GM19023 (cell line): ENCODE measurements at regions not wholly inside any gene's neighbourhood (a gene's known extent, or its start where the extent isn't known, plus 50 kb on each side); places are given as distances from the start of the nearest gene placed in this dataset.
"Not testable (repeated sequence)": the region's sequence is repeated elsewhere in the genome, so short reads cannot be mapped to it uniquely, and the experiment has no call there.

Source experiments
- ATAC-seq: cut with Tn5 transposase; IDR thresholded peaks from one replicate; pipeline ENCODE4 v1.9.1; 2021; ENCODE audit warnings: mild to moderate bottlenecking, moderate library complexity; ENCODE audit not compliant: unreplicated experiment

GRCh38 chr12:28770322-28770721, 378.8 kb upstream of the FAR2 start:
- ATAC-seq: no peak

GRCh38 chr12:28771968-28772367, 377.1 kb upstream of the FAR2 start:
- ATAC-seq: no peak

DNA sequence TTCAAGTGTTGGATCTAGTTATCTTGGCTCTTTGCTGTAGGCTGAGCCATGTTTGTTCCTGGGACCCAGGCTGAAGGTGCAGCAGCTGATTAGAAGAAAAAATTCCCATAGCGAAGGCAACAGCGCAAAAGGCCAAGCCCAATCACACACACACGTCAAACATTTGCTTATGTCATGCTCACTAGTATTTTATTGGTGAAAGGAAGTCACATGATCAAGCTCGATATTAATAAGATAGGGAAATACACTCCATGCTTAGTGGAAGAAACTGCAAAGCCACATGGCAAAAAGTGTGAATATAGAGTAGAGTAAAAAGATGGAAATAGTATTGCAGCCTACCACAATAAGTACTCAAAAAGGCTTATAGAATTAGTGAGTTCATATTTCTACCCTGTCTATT, 373.5 kb upstream of the FAR2 start:
- ATAC-seq: no peak

GRCh38 chr12:28776220-28776619, 372.9 kb upstream of the FAR2 start:
- no peak for ATAC-seq

GRCh38 chr12:28776913-28777422, 372.1 kb upstream of the FAR2 start:
- no peak for ATAC-seq

DNA sequence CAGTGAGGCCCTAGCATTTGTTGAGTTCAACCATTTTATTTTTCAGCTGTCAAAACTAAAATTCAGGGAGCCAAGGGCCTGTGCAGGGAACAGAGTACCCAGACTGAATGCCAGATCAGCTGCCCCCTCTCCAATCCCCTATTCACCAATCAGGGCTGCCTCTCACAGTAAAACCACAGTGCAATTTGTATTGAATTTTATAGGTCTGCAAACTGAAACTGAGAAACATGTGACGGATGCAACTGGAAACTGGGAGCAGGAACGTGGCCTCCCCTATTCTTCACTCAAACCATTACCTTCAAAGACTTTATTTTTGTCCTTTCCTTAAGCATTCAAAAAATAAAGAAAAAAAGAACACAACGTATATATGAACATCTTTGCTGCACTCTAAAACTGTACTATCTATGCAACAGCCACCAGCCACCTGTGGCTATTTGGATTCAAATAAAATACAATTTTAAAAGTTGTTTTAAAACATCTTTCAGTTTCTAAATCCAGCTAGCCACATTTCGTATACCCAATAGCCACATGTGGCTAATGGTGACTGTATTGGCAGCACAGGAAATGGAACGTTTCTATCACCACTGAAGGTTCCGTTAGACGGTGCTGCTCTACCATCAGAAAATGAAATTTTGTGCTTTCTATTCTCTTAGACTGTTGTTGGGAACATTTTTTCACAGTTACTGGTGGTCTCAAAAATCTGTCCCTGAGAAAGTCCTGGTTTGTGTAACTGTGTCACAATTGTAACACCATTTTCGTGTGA, 371.3 kb upstream of the FAR2 start:
- no peak for ATAC-seq

GRCh38 chr12:28780096-28780495, 369.0 kb upstream of the FAR2 start:
- no peak for ATAC-seq

DNA sequence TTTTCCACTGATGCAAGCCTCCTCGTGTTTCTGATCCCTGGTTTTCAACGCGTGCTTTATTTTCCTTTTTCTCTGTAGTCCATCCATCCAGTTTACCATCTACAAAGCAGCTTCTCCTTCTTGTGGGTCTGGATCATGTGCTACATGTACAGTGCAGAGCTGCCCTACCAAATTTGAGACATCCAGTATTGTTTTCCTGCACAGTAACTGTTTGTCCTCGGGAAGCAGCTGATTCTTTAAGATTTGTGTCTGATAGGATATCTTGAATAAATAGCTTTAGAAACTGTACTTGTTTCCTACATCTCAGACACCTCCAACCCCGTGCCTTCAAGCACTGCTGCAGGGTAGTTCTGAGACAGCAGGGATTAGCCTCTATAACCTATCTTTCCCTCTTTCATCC, 368.1 kb upstream of the FAR2 start:
- ATAC-seq: no peak

DNA sequence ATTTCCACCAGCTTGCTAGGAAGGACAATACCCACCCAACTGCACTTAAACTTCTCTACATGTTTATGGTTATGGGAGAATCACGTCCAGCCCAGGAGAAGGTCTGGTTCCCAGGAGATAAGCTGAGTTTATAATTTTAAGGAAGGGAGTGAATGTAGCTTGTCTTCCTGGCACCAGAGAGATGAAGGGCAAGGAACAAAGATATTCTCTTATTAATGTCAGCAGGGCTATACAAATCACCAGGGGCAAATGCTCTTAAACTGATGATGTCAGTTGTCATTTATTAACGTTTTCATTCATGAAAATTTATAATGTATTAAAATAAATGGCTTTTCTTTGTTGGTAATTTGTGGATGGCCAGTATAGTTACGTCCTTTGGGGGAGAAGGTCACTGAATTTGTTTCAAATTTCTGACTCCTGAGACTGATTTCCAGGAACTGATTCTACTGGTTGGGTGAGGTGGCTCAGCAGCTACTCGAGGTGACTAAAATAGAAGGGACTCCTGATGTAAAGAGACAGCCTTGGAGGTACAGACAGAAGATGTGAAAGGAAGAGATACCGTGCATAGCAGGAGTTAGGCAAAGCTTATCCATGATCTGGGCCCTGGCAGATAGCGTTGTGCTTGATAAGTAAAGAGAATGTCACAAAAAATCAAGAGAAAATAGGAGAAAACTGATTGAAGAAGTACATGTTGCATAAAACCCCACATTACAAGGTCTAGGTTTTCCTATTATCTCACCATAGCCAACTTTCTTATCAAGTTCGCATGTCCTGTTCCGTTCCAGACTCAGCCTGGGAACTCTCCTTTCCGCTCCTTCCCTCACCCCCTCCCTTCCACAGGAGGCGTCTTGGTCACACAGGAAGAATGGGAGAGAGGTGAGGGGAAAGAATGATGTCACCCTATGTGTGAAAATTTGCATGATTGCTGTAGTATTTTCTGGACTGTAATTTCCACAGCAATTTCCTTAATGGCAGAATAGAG, 367.1 kb upstream of the FAR2 start:
- no peak for ATAC-seq

DNA sequence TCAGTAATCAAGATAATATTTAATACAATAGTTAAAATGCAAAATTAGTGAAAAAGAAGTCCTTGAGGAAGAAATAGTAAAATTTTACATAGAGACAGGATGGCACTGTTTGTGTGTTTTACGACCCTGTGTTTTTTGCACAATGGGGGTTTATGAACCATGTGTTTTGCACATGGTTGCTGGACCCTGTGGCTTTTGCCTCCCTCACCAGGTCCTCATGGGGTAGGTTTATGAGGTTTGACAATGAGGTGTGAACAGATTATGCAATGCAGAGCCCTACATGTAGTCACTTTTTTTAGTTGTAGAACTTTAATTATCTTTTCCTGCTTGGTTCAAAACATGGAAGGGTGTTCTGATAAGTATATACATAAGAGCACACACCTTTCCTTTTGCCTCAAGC, 366.3 kb upstream of the FAR2 start:
- no peak for ATAC-seq

GRCh38 chr12:28787151-28787550, 361.9 kb upstream of the FAR2 start:
- ATAC-seq: no peak

GRCh38 chr12:28788256-28788655, 360.8 kb upstream of the FAR2 start:
- not testable (repeated sequence) for ATAC-seq

- ATAC-seq: no peak
These were observed 355.4 kb upstream of the FAR2 start for GRCh38 chr12:28793581-28794151.

GRCh38 chr12:28794211-28794610, 354.9 kb upstream of the FAR2 start:
- no peak for ATAC-seq

DNA sequence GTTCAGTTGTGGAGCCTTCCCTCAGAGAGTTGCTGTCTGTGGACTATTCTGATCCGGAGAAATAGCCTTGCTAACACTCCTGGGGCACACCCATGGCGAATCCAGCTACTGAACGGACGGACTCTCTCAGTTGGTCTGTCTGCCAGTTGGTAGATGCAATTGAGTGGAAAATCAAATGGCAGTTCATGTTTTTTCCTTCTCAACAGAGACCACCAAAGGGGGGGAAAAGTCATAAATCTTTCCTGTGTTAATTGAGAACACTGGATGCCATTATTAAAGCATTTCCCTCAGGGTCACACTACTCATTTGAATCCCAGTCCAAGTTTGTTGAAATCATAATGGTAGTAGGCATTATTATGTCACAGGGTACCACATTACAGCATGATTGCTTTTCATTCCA, 354.3 kb upstream of the FAR2 start:
- no peak for ATAC-seq

- no peak for ATAC-seq
These were observed 353.8 kb upstream of the FAR2 start for GRCh38 chr12:28795311-28795710.

DNA sequence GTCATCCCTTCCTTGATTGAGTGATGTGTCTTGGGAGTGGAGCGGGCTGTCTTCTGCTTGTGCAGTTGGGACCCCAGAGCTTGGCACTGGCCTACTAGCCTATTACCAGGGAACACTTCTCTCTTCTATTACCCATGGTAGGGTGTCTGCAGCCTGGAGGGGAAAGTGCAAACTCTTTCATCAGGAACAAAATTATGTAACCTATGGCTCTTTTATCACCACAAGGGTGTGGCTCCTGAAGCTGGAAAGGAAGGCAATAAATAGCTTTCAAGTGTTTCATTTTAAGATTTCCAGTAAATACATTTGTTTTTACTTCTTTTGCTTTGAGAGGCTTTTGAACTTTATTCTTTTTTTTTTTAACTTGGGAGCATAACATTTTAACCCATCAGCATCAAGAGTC, 349.7 kb upstream of the FAR2 start:
- no peak for ATAC-seq

GRCh38 chr12:28800129-28800528, 348.9 kb upstream of the FAR2 start:
- peak; percentile 69 for ATAC-seq

GRCh38 chr12:28802706-28803438, 346.2 kb upstream of the FAR2 start:
- ATAC-seq: no peak

GRCh38 chr12:28807535-28807934, 341.5 kb upstream of the FAR2 start:
- no peak for ATAC-seq

- ATAC-seq: no peak
These were observed 337.6 kb upstream of the FAR2 start for GRCh38 chr12:28811457-28811856.
